Activated naive CD8-positive, alpha-beta T cell treated with anti-CD3 and anti-CD28 coated beads, Interleukin-2, amount 10 ng/mL, durations not matched to agents 7 days and 5 days (primary cell): ENCODE measurements at regions not wholly inside any gene's neighbourhood (a gene's known extent, or its start where the extent isn't known, plus 50 kb on each side); places are given as distances from the start of the nearest gene placed in this dataset.

Experiments used
- ATAC-seq: fragments of 150-1000 bp; cut with Tn5 transposase; one replicate; pipeline ENCODE4 v1.10.0; 2021; ENCODE audit warnings: low read depth, moderate library complexity
- POLR2A ChIA-PET: fragments of 350-600 bp; sonication (Branson Sonifier 250); formaldehyde crosslinking; loops from one replicate; lab custom pipeline; 2021; ENCODE audit warnings: antibody characterized with exemption; lab: Charles Lee
- DNase-seq: peaks from one replicate; pipeline ENCODE4 v3.0.0; 2021
- H3K27ac Mint-ChIP-seq: one replicate; pipeline ENCODE4 v1.8.0; 2022; ENCODE audit warnings: mild to moderate bottlenecking, mixed read lengths
- H3K27me3 Mint-ChIP-seq: one replicate; pipeline ENCODE4 v1.8.0; 2022; ENCODE audit warnings: mild to moderate bottlenecking, moderate library complexity, mixed read lengths
- H3K36me3 Mint-ChIP-seq: one replicate; pipeline ENCODE4 v1.8.0; 2021; ENCODE audit warnings: mild to moderate bottlenecking, mixed read lengths
- H3K4me1 Mint-ChIP-seq: one replicate; pipeline ENCODE4 v1.8.0; 2021; ENCODE audit warnings: mixed read lengths
- H3K4me3 Mint-ChIP-seq: one replicate; pipeline ENCODE4 v1.8.0; 2022; ENCODE audit warnings: mild to moderate bottlenecking, moderate library complexity, mixed read lengths
- H3K9me3 Mint-ChIP-seq: one replicate; pipeline ENCODE4 v1.8.0; 2021; ENCODE audit warnings: mixed read lengths

- Mint-ChIP-seq H3K4me1 (no peaks in the 10 kb centered on the region), H3K27me3 (peaks cover 9% of the 10 kb centered on the region), H3K36me3 (no peaks in the 10 kb centered on the region), H3K4me3 (no peak overlapping the region), H3K27ac (no peak overlapping the region), H3K9me3 (no peaks in the 10 kb centered on the region)
- POLR2A ChIA-PET, result no interaction called here
- ATAC-seq, result no peak
- DNase-seq, result no peak
These were observed 210.6 kb upstream of the RTL1 start for GRCh38 chr14:101113835-101114725.

- no peaks in the 10 kb centered on the region for H3K36me3 Mint-ChIP-seq
These were observed 211.4 kb upstream of the RTL1 start for GRCh38 chr14:101114726-101115515.

GRCh38 chr14:101115652-101116051 lies 212.1 kb upstream of the RTL1 start:
- no peak for DNase-seq
- Mint-ChIP-seq H3K27ac (no peak overlapping the region), H3K27me3 (peaks cover 9% of the 10 kb centered on the region), H3K9me3 (no peaks in the 10 kb centered on the region), H3K36me3 (no peaks in the 10 kb centered on the region), H3K4me1 (peaks cover 11% of the 10 kb centered on the region), H3K4me3 (no peak overlapping the region)
- POLR2A ChIA-PET, result no interaction called here
- ATAC-seq, result no peak

More at GRCh38 chr14:101114726-101115515, 211.4 kb upstream of the RTL1 start:
- no peak overlapping the region for H3K4me3 Mint-ChIP-seq
- H3K27ac Mint-ChIP-seq, result no peak overlapping the region
- ATAC-seq, result no peak
- POLR2A ChIA-PET, result no interaction called here
- peaks cover 9% of the 10 kb centered on the region for H3K27me3 Mint-ChIP-seq
- H3K4me1 Mint-ChIP-seq, result peaks cover 5% of the 10 kb centered on the region
- no peaks in the 10 kb centered on the region for H3K9me3 Mint-ChIP-seq
- no peak for DNase-seq

GRCh38 chr14:101116065-101116464 lies 212.5 kb upstream of the RTL1 start:
- H3K9me3 Mint-ChIP-seq, result no peaks in the 10 kb centered on the region
- peaks cover 15% of the 10 kb centered on the region for H3K4me1 Mint-ChIP-seq
- ATAC-seq (no peak), DNase-seq (no peak)
- H3K27me3 Mint-ChIP-seq, result peaks cover 9% of the 10 kb centered on the region
- H3K4me3 Mint-ChIP-seq, result no peak overlapping the region
- H3K36me3 Mint-ChIP-seq, result no peaks in the 10 kb centered on the region
- no peak overlapping the region for H3K27ac Mint-ChIP-seq
- POLR2A ChIA-PET, result no interaction called here

- H3K27me3 Mint-ChIP-seq, result peaks cover 9% of the 10 kb centered on the region
- no peak for DNase-seq
- no peak overlapping the region for H3K27ac Mint-ChIP-seq
- H3K36me3 Mint-ChIP-seq, result no peaks in the 10 kb centered on the region
- no peaks in the 10 kb centered on the region for H3K9me3 Mint-ChIP-seq
- POLR2A ChIA-PET, result no interaction called here
- no peak for ATAC-seq
- peaks cover 15% of the 10 kb centered on the region for H3K4me1 Mint-ChIP-seq
- H3K4me3 Mint-ChIP-seq, result no peak overlapping the region
These were observed 213.1 kb upstream of the RTL1 start for GRCh38 chr14:101116486-101117130.

GRCh38 chr14:101117543-101117942 lies 214.0 kb upstream of the RTL1 start:
- Mint-ChIP-seq H3K27ac (no peak overlapping the region), H3K27me3 (peaks cover 9% of the 10 kb centered on the region), H3K9me3 (no peaks in the 10 kb centered on the region), H3K36me3 (no peaks in the 10 kb centered on the region), H3K4me1 (peaks cover 15% of the 10 kb centered on the region), H3K4me3 (no peak overlapping the region)
- POLR2A ChIA-PET, result no interaction called here
- no peak for DNase-seq
- no peak for ATAC-seq

- no peak overlapping the region for H3K27ac Mint-ChIP-seq
- peaks cover 15% of the 10 kb centered on the region for H3K4me1 Mint-ChIP-seq
- DNase-seq (no peak), ATAC-seq (no peak)
- H3K36me3 Mint-ChIP-seq, result no peaks in the 10 kb centered on the region
- H3K9me3 Mint-ChIP-seq, result no peaks in the 10 kb centered on the region
- peaks cover 9% of the 10 kb centered on the region for H3K27me3 Mint-ChIP-seq
- POLR2A ChIA-PET, result no interaction called here
- H3K4me3 Mint-ChIP-seq, result no peak overlapping the region
These were observed 214.7 kb upstream of the RTL1 start for GRCh38 chr14:101118233-101118632.

- ATAC-seq (no peak), DNase-seq (no peak)
- Mint-ChIP-seq H3K9me3 (no peaks in the 10 kb centered on the region), H3K4me1 (peaks cover 15% of the 10 kb centered on the region), H3K27me3 (peaks cover 9% of the 10 kb centered on the region), H3K36me3 (no peaks in the 10 kb centered on the region), H3K27ac (peak overlapping the region; percentile 26), H3K4me3 (no peak overlapping the region)
- POLR2A ChIA-PET, result no interaction called here
These were observed 215.4 kb upstream of the RTL1 start for GRCh38 chr14:101118746-101119591.

- peaks cover 9% of the 10 kb centered on the region for H3K27me3 Mint-ChIP-seq
- DNase-seq, result no peak
- ATAC-seq, result no peak
- H3K9me3 Mint-ChIP-seq, result no peaks in the 10 kb centered on the region
- H3K4me1 Mint-ChIP-seq, result peaks cover 15% of the 10 kb centered on the region
- POLR2A ChIA-PET, result no interaction called here
- H3K4me3 Mint-ChIP-seq, result peak overlapping the region; percentile 71
- H3K36me3 Mint-ChIP-seq, result no peaks in the 10 kb centered on the region
- peak overlapping the region; percentile 12 for H3K27ac Mint-ChIP-seq
These were observed 216.5 kb upstream of the RTL1 start for GRCh38 chr14:101119830-101120571.

GRCh38 chr14:101120641-101121507 lies 217.4 kb upstream of the RTL1 start:
- DNase-seq (peak; percentile 51), ATAC-seq (peak; percentile 76)
- Mint-ChIP-seq H3K4me3 (peak overlapping the region; percentile 71), H3K36me3 (no peaks in the 10 kb centered on the region), H3K27me3 (peaks cover 9% of the 10 kb centered on the region), H3K9me3 (no peaks in the 10 kb centered on the region), H3K4me1 (peaks cover 15% of the 10 kb centered on the region), H3K27ac (peak overlapping the region; percentile 80)
- POLR2A ChIA-PET, result no interaction called here

GRCh38 chr14:101121508-101122139 lies 218.1 kb upstream of the RTL1 start:
- no peak for ATAC-seq
- POLR2A ChIA-PET, result no interaction called here
- no peak for DNase-seq
- H3K27me3 Mint-ChIP-seq, result peaks cover 9% of the 10 kb centered on the region
- no peaks in the 10 kb centered on the region for H3K9me3 Mint-ChIP-seq
- H3K36me3 Mint-ChIP-seq, result no peaks in the 10 kb centered on the region
- peaks cover 15% of the 10 kb centered on the region for H3K4me1 Mint-ChIP-seq
- H3K27ac Mint-ChIP-seq, result peak overlapping the region; percentile 46
- peak overlapping the region; percentile 71 for H3K4me3 Mint-ChIP-seq
